GM18505 (cell line): ENCODE measurements at regions not wholly inside any gene's neighbourhood (a gene's known extent, or its start where the extent isn't known, plus 50 kb on each side); places are given as distances from the start of the nearest gene placed in this dataset.

Experiments used
- ATAC-seq: cut with Tn5 transposase; IDR thresholded peaks from one replicate; pipeline ENCODE4 v1.9.1; 2021; ENCODE audit not compliant: unreplicated experiment
- POLR2A ChIP-seq: IDR thresholded peaks from 4 replicates; pipeline ENCODE4 v1.6.1; 2011; ENCODE audit warnings: borderline replicate concordance; ENCODE audit not compliant: insufficient read depth, insufficient read length; ENCODE audit errors: extremely low read depth

DNA sequence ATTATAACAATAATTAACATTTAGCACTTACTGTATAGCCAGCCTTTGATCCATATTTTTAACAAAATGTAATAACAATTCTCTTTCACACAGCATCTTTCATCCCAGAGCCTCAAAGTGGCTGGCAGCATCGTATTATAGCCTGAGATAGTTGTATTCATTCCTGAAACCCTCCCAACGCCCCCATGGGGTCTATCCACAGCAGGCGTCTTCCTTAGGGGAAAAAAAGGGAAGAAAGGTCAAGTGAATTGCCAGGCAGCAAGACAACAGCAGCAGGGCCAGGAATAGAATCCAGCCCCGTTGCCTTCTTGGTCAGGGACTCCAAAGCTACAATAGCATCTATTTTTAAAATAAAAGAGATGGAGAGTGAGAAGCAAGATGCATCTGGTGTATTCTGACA is 424.4 kb upstream of the ID2 start:
- TF ChIP-seq POLR2A = no peak
- ATAC-seq = no peak

DNA sequence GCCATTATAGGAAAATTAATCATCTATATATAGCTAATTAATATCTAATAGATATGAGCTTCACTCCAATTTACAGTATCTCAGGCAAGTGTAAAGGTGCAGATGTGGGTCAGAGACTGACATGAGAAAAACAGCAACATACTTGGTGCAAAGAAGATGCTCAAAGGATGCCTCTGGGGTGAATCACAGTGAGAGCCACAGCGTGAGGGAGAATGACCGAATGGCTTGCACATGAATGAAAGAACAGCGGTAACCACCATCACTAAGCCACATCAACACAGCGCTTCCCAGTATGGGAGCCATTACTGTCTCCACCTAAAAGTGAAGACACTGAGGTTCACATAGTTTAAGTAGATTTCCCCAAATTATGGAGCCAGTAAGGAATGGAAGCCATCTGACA is 423.4 kb upstream of the ID2 start:
- no peak for TF ChIP-seq POLR2A
- no peak for ATAC-seq

DNA sequence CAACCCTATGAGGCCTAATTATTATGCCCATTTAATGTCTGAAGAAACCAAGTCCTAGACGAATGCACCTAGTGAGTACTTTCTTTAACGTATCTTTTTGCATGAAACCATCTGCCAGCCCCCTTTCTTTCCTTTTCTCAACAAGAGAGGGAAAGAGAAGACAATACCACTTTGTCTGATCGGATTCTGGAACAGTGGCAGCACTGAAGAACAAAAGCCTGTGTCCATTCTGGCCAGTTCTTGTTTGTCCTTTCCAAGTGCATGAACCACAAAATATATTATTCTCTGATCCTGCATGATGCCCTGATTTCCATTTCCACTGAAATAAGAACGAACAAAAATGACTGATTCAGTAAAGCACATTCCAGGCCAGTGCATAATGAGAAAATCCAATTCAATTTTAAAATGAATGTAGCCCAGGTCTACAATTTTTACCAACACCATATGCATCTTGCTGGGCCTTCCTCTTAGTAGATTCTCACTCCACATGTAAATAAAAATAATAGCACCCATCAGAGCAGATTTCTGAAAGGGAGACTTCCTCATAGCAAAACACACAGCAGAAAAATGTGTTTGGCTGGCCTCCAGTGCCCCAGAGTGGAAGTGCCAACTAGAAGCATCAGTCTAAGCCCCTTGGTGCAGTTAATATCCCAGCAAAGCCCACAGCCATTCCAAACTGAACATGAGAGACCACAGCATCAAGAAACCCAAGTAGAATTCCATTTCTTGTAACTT is 422.6 kb upstream of the ID2 start:
- no peak for TF ChIP-seq POLR2A
- no peak for ATAC-seq

DNA sequence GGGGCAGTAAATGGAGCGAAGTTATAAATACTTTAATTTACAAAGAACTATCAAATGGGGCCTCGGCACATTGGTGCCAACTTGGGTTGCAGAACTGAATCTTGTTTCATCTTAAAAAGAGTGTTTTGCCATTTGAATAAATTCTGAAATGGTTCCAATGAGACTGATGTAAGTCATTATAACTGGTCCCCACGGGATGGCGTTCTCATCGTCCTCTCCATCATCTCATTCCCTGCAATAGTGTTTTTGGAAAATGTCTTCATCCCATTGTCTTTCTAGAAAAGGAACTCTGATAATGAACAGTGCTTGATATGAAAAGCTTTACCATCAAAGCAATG is 422.0 kb upstream of the ID2 start:
- ATAC-seq = no peak
- no peak for TF ChIP-seq POLR2A

DNA sequence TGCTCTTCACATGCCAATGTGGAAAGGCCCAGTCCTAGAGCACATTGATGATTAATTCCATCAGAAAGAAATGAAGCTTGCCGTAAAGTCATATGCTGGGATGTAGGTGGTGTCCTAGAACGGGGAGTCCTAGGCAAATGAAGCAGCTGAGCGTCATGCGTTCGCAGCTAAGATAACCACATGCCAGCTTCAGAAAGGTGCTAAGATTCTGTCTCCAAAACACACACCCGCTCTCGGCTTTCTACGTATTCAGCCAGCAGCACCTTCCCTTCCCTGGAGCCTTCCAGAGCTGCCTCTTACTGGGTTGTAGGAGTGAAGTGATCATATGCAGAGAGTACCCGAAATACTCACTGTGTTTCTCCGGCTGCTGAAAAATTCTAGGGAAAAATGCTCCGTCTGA is 421.6 kb upstream of the ID2 start:
- TF ChIP-seq POLR2A = no peak
- no peak for ATAC-seq

DNA sequence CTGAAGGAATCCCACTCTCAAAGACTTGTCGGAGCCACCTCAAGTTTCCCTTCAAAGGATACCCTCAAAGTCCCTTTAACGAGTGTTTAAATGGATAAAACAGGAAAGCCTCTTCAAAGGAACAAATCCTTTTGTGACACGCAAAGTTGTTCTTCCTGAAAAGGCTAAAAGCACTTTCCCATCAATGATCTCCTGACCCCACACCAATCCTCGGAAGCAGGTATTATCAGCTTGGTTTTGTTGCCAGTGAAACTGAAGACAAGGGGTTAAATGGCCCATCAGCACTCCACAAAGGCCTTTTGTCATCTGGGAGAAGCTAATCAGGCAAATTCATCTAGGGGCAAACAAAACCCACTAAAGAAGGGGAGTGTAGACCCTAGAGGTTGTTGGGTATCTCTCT is 418.0 kb upstream of the ID2 start:
- no peak for TF ChIP-seq POLR2A
- no peak for ATAC-seq

DNA sequence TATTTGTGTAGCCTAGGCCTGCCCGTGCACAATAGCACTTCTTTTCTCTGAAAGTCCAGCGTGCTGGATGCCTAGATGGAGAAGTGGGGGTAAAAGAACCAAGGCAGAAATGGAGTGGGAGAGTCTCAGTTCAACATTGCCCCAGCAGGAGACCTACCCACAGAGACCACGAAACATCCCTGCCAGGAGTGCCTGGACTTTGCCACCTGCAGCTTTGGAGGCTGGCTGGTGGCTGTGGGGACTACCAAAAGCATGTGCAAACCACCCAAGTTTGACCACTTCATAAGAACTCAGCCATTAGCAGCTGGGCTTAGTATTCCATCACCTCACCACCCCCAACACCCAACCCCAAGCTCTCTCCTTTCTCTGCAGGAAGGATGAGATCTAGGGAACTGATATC is 416.9 kb upstream of the ID2 start:
- TF ChIP-seq POLR2A = no peak
- ATAC-seq = no peak

DNA sequence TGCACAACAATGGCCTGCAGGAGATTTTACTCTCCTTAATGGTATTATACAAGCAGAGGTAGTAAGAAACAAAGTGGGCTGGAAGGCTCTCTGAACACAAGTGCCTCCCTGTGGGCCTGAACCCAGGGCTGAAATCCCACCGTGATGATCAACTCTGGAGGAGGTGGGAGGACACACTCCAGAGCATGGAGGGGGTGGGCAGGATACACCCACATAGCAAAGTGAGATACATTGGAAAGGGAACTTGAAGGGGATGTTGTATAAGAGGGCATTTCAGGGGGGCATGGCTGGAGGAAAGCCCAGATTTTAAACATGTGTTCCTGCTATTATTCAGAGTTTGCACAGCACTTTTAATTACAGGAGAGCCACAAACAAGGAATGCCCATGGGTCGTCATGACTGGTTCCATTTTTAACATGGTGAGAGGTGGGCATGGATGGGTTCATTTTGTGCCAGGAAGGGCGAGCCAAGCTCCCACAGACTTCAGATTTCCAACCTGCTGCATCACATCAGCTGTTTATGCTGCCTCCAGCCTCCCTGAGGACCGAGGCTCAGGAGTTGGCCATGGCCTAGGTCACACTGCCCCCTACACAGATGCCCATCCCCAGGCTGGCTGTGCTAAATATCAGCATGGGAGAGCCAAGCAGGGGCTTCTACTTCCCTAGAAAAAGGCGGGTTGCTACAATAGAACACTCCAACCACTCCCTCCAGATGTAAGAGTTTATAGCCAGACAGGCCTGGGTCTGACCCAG is 416.2 kb upstream of the ID2 start:
- no peak for TF ChIP-seq POLR2A
- ATAC-seq = no peak

DNA sequence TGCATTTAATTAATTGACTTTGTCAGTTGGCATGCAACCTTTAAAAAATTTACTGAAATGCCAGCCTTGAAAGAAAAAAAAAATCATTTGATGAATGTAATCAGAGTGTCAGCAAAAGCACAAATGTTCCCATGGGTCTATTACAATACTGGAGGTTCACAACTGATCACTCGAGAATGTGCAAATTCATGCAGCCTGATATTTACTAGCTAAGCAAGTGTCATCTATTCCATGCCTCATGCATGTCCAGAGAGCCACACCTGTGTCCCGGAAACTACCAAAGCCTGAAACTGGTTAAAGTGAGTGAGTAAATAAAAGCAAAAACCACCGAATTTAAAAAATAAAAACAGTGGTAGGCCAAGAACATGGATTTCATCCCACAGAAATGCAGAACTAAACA is 415.3 kb upstream of the ID2 start:
- TF ChIP-seq POLR2A = no peak
- no peak for ATAC-seq

DNA sequence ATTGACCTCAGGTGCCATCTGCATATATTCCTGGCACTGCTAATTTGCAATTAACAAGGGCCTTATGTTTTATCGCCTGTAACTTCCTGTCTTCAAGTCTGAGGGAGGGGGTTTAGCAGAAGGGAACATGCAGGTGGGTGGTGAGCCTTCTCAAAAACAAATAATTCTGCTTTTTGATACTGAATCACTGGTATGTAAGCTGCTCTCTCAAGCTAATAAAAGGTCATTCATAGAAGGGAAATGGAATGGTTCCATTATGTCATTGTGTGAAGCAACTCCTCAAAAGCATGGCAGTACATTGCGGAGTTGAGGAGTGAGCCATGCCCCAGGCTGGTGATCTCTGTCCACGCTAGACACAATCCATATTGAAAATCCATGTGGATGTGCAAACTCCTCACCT is 414.8 kb upstream of the ID2 start:
- ATAC-seq = no peak
- TF ChIP-seq POLR2A = no peak

DNA sequence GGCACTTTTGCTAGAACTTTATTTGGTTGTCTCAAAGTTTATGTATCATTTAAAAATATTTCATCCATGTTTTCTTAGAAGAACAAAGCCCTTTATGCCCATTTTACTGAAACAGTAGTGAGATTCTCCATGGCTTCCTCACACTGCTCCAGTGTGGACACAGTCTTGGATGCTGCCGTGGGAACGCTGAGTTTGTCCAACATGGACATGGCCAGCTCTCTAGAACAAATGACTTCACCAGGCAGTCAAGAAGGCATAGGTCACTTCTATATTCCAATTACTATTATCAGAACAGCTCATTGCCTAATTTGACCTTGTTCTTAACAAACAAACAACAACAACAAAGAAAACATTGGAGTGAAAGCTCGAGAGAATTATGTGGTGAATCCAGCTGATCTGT is 414.1 kb upstream of the ID2 start:
- no peak for TF ChIP-seq POLR2A
- no peak for ATAC-seq

DNA sequence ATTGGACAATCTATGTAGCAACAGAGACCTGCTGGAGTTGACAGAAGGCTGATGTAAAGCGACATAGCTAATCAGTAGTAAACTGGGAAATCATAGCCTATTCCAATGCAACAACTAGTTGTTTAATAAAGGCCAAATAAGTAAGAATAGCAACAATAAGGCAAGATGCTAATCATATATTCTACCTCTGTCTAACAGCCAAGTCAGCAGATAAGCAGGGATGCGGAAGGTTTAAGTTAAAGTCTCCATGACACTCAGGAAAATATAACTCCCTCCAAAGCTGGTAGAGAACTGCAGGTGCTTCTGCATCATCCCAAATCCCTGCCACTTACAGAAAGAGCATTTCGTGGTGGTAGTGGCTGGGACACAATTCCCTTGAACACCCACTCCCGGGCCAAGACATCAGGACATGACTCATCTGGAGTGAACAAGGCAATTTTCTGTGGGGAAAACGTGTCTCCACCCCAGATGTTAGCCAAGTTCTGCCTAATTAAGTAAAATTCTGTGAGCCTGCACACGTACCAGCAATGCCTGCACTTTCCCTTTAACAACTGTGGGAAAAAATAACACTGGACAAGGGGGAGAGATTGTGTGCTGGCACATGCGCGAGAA is 413.6 kb upstream of the ID2 start:
- no peak for TF ChIP-seq POLR2A
- ATAC-seq = no peak

DNA sequence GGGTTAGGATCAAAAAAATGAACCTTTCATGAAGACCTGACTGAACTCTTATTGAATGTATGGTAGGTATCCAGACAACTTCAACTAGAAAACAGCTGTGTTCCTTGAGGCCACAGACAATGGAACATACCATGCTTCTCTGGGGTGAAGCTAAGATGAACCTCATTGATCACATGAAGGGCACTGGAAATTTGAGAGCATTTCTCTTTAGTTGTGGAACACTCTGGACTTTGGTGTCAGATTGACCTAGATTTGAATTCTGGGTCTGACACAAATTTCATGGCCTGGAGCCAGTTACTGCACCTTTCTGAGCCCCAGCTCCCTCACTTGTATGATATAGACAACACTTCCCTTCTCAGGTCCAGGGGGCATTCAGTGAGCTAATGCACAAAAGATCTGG is 411.2 kb upstream of the ID2 start:
- ATAC-seq = no peak

DNA sequence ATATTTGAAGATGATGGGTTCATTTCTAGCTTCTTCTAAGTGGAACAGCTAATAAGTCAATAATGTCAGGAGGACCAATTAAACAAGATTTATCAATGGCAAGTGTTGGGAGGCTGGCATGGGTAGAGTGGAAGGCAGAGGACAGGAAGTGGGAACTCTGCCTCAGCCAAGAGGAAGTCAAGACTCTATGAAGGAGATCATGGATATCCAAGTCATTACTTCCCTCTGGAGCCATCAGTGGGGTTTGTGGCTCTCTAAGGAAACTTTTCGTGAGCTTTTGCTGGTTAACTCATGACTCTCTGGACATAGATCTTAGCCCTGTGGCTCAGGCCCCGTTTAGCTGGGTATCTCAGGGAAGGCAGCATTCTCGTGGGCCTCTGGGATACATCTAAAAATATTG is 410.4 kb upstream of the ID2 start:
- no peak for TF ChIP-seq POLR2A
- ATAC-seq = no peak

More for the DNA sequence above, 411.2 kb upstream of the ID2 start:
- no peak for TF ChIP-seq POLR2A

DNA sequence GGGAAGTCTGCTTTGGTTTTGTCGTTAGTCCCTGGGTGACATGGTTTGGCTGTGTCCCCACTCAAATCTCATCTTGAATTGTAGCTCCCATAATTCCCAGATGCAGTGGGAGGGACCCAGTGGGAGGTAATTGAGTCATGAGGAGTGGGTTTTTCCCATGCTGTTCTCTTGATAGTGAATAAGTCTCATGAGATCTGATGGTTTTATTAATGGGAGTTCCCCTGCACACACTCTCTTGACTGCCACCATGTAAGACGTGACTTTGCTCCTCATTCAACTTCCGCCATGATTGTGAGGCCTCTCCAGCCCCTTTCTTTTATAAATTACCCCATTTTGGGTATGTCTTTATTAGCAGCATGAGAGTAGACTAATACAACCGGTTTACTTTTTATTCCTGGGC is 405.8 kb upstream of the ID2 start:
- ATAC-seq = no peak
- TF ChIP-seq POLR2A = no peak

DNA sequence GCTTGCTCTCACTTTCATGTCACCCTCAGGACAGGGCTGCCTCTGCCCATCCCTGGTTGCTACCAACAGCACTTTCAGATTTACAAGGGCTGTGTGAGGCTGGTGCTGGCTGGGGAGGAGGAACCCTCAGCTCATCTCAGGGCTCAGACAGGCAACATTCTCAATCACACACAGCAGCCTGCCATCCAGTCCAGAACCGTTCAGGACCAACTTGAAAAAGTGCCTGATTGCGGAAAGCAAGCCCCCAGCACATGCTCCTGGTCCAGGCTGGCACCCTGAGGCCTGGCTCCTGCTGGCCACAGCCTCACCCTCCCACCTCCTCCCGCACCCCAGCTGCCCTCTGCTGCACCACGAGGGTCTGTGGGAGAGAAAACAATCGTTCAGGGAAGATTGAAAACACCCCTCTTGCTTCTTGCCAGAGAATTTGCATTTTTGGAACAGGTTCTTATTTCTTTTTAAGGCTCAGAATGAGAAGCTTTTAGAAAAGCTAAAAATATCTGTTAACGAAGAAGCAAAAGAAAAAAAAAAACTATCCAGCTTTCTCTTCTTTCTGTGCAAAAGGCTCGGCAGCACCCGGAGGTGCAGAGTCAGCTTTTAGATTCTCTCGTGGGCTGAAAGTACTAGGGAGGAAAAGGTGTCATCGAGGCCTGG is 403.8 kb upstream of the ID2 start:
- ATAC-seq = no peak
- TF ChIP-seq POLR2A = no peak
